ENCODE measurements at regions not wholly inside any gene's neighbourhood (a gene's known extent, or its start where the extent isn't known, plus 50 kb on each side); places are given as distances from the start of the nearest gene placed in this dataset.

GRCh38 chr3:98979296-98979695, 77.8 kb upstream of the DCBLD2 start:
- no peak overlapping the region for H3K27ac ChIP-seq
- no peak for DNase-seq
- no peaks in the 10 kb centered on the region for H3K9me3 ChIP-seq
- no peaks in the 10 kb centered on the region for H3K27me3 ChIP-seq
- H3K36me3 ChIP-seq = no peaks in the 10 kb centered on the region
- intact Hi-C loops (cut with DNase I) = no loop called here
- 41 to 44% methylated on average over 1 of the region's 1 CpG for WGBS, 2 donors
- H3K4me3 ChIP-seq = no peak overlapping the region
- no peak for TF ChIP-seq POLR2A (IDR thresholded peaks at IDR 0.05)
- TF ChIP-seq, protein P1, sequence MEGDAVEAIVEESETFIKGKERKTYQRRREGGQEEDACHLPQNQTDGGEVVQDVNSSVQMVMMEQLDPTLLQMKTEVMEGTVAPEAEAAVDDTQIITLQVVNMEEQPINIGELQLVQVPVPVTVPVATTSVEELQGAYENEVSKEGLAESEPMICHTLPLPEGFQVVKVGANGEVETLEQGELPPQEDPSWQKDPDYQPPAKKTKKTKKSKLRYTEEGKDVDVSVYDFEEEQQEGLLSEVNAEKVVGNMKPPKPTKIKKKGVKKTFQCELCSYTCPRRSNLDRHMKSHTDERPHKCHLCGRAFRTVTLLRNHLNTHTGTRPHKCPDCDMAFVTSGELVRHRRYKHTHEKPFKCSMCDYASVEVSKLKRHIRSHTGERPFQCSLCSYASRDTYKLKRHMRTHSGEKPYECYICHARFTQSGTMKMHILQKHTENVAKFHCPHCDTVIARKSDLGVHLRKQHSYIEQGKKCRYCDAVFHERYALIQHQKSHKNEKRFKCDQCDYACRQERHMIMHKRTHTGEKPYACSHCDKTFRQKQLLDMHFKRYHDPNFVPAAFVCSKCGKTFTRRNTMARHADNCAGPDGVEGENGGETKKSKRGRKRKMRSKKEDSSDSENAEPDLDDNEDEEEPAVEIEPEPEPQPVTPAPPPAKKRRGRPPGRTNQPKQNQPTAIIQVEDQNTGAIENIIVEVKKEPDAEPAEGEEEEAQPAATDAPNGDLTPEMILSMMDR (IDR thresholded peaks at IDR 0.05) = no peak
- no peaks in the 10 kb centered on the region for H3K4me1 ChIP-seq

DNA sequence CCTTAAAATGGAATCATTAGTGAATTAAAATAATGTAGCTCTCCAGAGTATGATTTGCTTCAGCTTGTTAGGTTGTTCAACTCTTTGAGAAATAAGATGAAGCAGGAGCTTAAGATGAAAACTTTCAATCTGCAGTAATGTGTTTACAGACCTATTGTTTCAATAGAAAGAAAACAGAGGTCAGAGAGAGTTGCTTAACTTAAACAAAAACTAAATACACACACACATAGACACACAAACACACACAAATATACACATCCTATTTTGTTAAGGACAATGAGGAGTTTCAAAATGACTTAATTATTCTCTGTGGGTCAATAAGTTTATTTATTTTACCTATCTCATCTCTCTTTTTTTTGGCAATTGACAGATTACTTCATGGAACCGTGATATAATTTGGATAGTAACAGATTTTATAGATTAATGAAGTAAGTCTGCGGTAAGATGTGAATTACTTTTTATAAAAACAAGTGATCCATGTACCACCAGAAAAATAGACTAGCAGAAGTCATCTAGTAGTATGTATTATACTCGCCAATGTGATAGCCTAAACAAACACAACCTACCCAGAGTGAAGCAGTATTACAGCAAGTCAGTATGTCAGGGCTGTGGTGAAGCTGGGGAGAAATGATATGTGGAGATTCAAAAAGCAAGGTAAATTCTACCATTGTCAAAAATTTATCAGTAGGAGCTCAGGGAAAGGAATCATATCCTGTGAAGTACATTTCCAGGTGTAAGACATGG, 76.7 kb upstream of the DCBLD2 start:
- no peak overlapping the region for H3K27ac ChIP-seq
- no peaks in the 10 kb centered on the region for H3K9me3 ChIP-seq
- H3K27me3 ChIP-seq = no peaks in the 10 kb centered on the region
- H3K36me3 ChIP-seq = no peaks in the 10 kb centered on the region
- no peaks in the 10 kb centered on the region for H3K4me1 ChIP-seq
- DNase-seq = no peak
- TF ChIP-seq, protein P1 (IDR thresholded peaks at IDR 0.05) = no peak
- TF ChIP-seq POLR2A (IDR thresholded peaks at IDR 0.05) = no peak
- intact Hi-C loops (cut with DNase I) = no loop called here
- 66 to 87% methylated on average over 3 of the region's 3 CpGs for WGBS, 2 donors
- no peak overlapping the region for H3K4me3 ChIP-seq

GRCh38 chr3:98977520-98977919, 76.0 kb upstream of the DCBLD2 start:
- H3K4me1 ChIP-seq = no peaks in the 10 kb centered on the region
- no peaks in the 10 kb centered on the region for H3K27me3 ChIP-seq
- no peak overlapping the region for H3K27ac ChIP-seq
- TF ChIP-seq, protein P1 (IDR thresholded peaks at IDR 0.05) = no peak
- TF ChIP-seq POLR2A (IDR thresholded peaks at IDR 0.05) = no peak
- intact Hi-C loops (cut with DNase I) = no loop called here
- no peaks in the 10 kb centered on the region for H3K36me3 ChIP-seq
- WGBS, 2 donors = 24 to 48% methylated on average over 2 of the region's 2 CpGs
- DNase-seq = no peak
- H3K9me3 ChIP-seq = no peaks in the 10 kb centered on the region
- H3K4me3 ChIP-seq = no peak overlapping the region

DNA sequence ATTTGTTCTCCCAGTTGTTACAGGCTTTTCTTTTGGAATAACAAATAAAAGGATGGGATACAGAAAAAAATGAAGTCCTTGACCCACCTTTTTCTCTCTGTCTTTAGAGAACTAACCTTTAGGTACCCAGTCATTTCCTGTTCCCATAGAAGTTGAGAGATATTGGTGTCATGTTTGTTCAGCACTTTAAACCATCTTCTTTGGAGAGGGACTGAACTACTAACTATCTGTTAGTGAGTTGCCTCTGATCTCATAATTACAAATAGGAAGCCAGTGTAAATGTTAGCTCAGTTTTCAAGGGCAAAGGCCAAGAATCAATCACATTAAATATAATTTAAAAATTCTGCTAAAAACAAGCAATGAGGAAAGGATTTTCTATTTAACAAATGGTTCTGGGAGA, 72.9 kb upstream of the DCBLD2 start:
- H3K27me3 ChIP-seq = no peaks in the 10 kb centered on the region
- no peak for DNase-seq
- intact Hi-C loops (cut with DNase I) = no loop called here
- TF ChIP-seq, protein P1 (IDR thresholded peaks at IDR 0.05) = no peak
- no peak for TF ChIP-seq POLR2A (IDR thresholded peaks at IDR 0.05)
- no peaks in the 10 kb centered on the region for H3K36me3 ChIP-seq
- H3K4me1 ChIP-seq = no peaks in the 10 kb centered on the region
- H3K27ac ChIP-seq = no peak overlapping the region
- H3K9me3 ChIP-seq = no peaks in the 10 kb centered on the region
- no peak overlapping the region for H3K4me3 ChIP-seq

DNA sequence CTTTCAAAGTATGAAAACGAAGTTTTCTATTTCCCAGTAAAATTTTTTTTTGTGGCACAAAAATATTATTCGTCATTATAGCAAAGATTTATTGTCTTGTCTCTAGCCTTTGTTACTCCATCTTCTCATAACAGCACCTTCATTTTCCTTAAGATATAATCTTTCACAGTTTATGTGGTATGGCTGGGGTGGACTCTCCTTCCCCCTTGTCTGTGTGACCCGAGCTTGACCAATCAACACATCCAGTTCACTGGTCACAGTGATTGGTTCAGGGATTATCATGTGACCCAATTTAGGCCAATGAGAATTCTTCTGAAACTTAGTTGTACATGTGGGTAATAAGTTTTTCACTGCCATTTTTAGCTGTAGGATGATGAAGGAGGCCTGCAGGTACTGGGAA, 71.2 kb upstream of the DCBLD2 start:
- H3K27ac ChIP-seq = no peak overlapping the region
- DNase-seq = no peak
- no peak for TF ChIP-seq POLR2A (IDR thresholded peaks at IDR 0.05)
- TF ChIP-seq, protein P1 (IDR thresholded peaks at IDR 0.05) = no peak
- H3K4me3 ChIP-seq = no peak overlapping the region
- H3K4me1 ChIP-seq = no peaks in the 10 kb centered on the region
- intact Hi-C loops (cut with DNase I) = no loop called here
- no peaks in the 10 kb centered on the region for H3K27me3 ChIP-seq
- 68 to 88% methylated on average over 3 of the region's 3 CpGs for WGBS, 2 donors
- H3K9me3 ChIP-seq = no peaks in the 10 kb centered on the region
- H3K36me3 ChIP-seq = no peaks in the 10 kb centered on the region

All from esophagus squamous epithelium (tissue), 5 donors.